Suprapubic skin (tissue), 3 donors: ENCODE measurements at regions not wholly inside any gene's neighbourhood (a gene's known extent, or its start where the extent isn't known, plus 50 kb on each side); places are given as distances from the start of the nearest gene placed in this dataset.

Experiments used
- CTCF ChIP-seq, 2 donors: fragments of 200-600 bp in 1 of 2; fragments of 450-650 bp in 1 of 2; sonication (generic) in 1 of 2; IDR thresholded peaks; one replicate each; pipeline ENCODE4 v1.5.1; 2016 to 2019; ENCODE audit warnings: antibody characterized with exemption in 2 of 2, mild to moderate bottlenecking in 1 of 2, moderate library complexity in 1 of 2
- EP300 ChIP-seq: sonication (generic); formaldehyde crosslinking; IDR thresholded peaks from one replicate; pipeline ENCODE4 v1.6.1; 2017; ENCODE audit warnings: antibody characterized with exemption

- TF ChIP-seq CTCF (IDR thresholded peaks at IDR 0.05) (no peak), EP300 (no peak)
These were observed 91.4 kb downstream of the HS3ST1 start for GRCh38 chr4:11337287-11337686.
